ENCODE measurements at regions not wholly inside any gene's neighbourhood (a gene's known extent, or its start where the extent isn't known, plus 50 kb on each side); places are given as distances from the start of the nearest gene placed in this dataset.

DNA sequence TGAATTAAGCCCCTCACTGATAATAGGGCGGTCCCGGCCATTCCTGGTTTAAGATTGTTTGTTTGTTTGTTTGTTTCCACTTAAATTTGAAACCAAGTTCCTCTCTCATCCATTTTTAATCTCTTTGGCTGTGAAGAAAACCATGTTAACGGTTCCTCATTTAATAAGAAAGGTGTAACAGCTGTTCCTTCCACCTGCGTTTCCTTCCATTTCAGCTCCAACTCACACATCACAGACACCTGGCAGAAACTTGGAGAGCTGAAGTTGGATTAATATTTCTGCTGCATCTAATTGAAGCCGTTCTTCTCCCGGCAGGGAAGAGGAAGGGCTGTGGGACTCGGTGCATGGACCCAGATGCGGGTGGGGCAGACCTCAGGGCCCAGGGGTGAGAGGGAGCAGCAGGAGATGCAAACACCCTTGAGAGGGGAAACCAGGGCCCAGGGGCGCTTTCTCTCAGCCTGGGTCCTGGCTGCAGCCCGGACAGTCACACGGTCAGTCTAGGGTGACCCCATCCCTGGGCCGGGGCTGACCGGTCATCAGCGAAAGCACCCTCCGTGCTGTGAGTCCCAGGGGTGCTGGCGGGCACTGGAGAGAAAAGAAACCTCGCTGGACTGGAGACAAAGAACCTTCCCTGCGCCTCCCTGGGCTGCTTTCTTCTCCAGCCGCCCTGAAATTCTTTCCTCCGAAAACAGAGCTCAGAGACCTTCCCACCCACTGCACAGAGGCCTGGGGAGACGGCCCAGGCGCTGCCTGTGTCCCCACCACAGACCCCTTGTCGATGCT lies 242.0 kb downstream of the BRD1 start:
- DNase-seq (ENCODE audit: low read depth) (no peak), FAIRE-seq (no peak)
- Histone ChIP-seq H3K36me3 (ENCODE audit: control insufficient read depth, insufficient read depth, low read length) (no peaks in the 10 kb centered on the region), H3K4me3 (ENCODE audit: low read depth, low read length) (no peak overlapping the region), H3K27me3 (ENCODE audit: control insufficient read depth, insufficient read depth, low read length) (no peaks in the 10 kb centered on the region)
- TF ChIP-seq, protein P1, sequence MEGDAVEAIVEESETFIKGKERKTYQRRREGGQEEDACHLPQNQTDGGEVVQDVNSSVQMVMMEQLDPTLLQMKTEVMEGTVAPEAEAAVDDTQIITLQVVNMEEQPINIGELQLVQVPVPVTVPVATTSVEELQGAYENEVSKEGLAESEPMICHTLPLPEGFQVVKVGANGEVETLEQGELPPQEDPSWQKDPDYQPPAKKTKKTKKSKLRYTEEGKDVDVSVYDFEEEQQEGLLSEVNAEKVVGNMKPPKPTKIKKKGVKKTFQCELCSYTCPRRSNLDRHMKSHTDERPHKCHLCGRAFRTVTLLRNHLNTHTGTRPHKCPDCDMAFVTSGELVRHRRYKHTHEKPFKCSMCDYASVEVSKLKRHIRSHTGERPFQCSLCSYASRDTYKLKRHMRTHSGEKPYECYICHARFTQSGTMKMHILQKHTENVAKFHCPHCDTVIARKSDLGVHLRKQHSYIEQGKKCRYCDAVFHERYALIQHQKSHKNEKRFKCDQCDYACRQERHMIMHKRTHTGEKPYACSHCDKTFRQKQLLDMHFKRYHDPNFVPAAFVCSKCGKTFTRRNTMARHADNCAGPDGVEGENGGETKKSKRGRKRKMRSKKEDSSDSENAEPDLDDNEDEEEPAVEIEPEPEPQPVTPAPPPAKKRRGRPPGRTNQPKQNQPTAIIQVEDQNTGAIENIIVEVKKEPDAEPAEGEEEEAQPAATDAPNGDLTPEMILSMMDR (IDR thresholded peaks at IDR 0.05; ENCODE audit: insufficient read depth, low read length, severe bottlenecking), result no peak

GRCh38 chr22:49583886-49584505 lies 243.7 kb downstream of the BRD1 start:
- Histone ChIP-seq H3K27me3 (ENCODE audit: control insufficient read depth, insufficient read depth, low read length) (no peaks in the 10 kb centered on the region), H3K36me3 (ENCODE audit: control insufficient read depth, insufficient read depth, low read length) (no peaks in the 10 kb centered on the region), H3K4me3 (ENCODE audit: low read depth, low read length) (no peak overlapping the region)
- DNase-seq (ENCODE audit: low read depth), result no peak
- TF ChIP-seq, protein P1 (IDR thresholded peaks at IDR 0.05; ENCODE audit: insufficient read depth, low read length, severe bottlenecking), result no peak
- FAIRE-seq, result no peak

DNA sequence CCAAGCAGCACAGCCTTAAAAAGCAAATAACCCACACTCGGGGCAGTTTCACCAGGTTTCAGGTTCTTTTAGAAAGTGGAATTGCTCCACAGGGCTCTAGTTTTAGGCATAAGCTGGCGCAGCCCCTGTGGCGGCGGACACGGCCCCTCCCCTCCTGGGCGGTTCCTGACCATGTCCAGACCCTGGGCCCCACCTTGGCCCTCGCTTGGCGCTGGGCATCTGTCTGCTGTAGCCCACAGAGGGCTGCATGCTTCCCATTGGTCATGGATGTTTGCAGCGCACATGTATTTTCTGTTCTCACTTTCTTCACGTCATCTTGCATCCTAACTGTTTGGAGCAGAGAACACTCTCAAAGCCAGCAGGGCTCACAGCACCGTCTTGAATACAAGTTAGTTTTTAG lies 244.3 kb downstream of the BRD1 start:
- DNase-seq (ENCODE audit: low read depth) (no peak), FAIRE-seq (no peak)
- H3K27me3 ChIP-seq (ENCODE audit: control insufficient read depth, insufficient read depth, low read length), result no peaks in the 10 kb centered on the region
- TF ChIP-seq, protein P1 (IDR thresholded peaks at IDR 0.05; ENCODE audit: insufficient read depth, low read length, severe bottlenecking), result no peak
- no peak overlapping the region for H3K4me3 ChIP-seq (ENCODE audit: low read depth, low read length)
- no peaks in the 10 kb centered on the region for H3K36me3 ChIP-seq (ENCODE audit: control insufficient read depth, insufficient read depth, low read length)

- DNase-seq (ENCODE audit: low read depth), result no peak
- TF ChIP-seq, protein P1 (IDR thresholded peaks at IDR 0.05; ENCODE audit: insufficient read depth, low read length, severe bottlenecking), result no peak
- H3K4me3 ChIP-seq (ENCODE audit: low read depth, low read length), result no peak overlapping the region
- FAIRE-seq, result no peak
- H3K36me3 ChIP-seq (ENCODE audit: control insufficient read depth, insufficient read depth, low read length), result no peaks in the 10 kb centered on the region
- no peaks in the 10 kb centered on the region for H3K27me3 ChIP-seq (ENCODE audit: control insufficient read depth, insufficient read depth, low read length)
These were observed 245.0 kb downstream of the BRD1 start for GRCh38 chr22:49582678-49583077.

DNA sequence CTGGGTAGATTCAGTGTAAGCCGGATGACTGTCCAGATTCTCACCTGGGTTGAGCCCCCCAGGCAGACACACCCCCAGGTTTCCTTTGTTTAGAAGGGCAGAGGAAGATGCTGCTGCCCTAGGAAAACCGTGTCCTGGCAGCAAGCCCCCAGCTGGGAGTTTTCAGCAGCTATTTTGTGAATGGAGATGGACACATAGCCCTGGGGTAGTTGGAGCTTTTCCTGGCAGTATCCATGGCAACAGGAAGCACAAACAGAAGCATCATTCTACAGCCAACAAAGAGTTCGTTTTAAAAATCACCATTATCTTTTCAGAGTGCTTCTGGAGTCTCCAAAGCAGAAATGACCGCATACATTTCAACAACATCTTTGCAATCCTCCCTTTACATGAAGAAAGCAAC lies 245.5 kb downstream of the BRD1 start:
- no peaks in the 10 kb centered on the region for H3K27me3 ChIP-seq (ENCODE audit: control insufficient read depth, insufficient read depth, low read length)
- TF ChIP-seq, protein P1 (IDR thresholded peaks at IDR 0.05; ENCODE audit: insufficient read depth, low read length, severe bottlenecking), result no peak
- H3K36me3 ChIP-seq (ENCODE audit: control insufficient read depth, insufficient read depth, low read length), result no peaks in the 10 kb centered on the region
- no peak for FAIRE-seq
- DNase-seq (ENCODE audit: low read depth), result no peak
- no peak overlapping the region for H3K4me3 ChIP-seq (ENCODE audit: low read depth, low read length)

All from bronchial epithelial cell (primary cell).